ENCODE measurements at regions not wholly inside any gene's neighbourhood (a gene's known extent, or its start where the extent isn't known, plus 50 kb on each side); places are given as distances from the start of the nearest gene placed in this dataset.

DNA sequence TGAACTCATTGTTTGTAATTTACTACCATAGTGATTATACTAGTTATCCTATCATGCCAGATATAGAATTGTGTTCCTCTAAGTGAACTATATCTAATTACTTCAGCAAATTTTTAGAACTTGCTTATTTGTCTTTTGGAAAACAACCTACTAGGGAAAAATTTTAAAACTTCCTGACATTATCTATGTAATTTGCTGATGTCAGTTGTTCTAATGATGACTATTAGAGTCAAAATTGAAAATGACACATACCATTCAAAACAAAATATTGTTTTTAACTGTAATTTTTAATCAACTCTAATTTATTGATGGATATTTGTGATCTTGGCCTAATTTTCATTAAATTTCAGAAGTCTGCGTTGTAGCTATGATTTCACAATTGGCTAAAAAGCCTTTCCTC, 106.7 kb upstream of the ROBO2 start:
- FAIRE-seq (no peak), DNase-seq (ENCODE audit: insufficient read length, low spot score) (no peak)
- no peak for TF ChIP-seq POLR2A (IDR thresholded peaks at IDR 0.05; ENCODE audit: low read depth, low read length)
- TF ChIP-seq POU2F2 (IDR thresholded peaks at IDR 0.05; ENCODE audit: low read depth, low read length), result no peak
- TF ChIP-seq TAF1 (IDR thresholded peaks at IDR 0.05; ENCODE audit: low read depth, low read length), result no peak
- TF ChIP-seq POLR2AphosphoS5 (IDR thresholded peaks at IDR 0.05; ENCODE audit: low read depth, low read length), result no peak
- TF ChIP-seq SPI1 (IDR thresholded peaks at IDR 0.05; ENCODE audit: low read depth, low read length), result no peak
- no peak for TF ChIP-seq PAX5 (IDR thresholded peaks at IDR 0.05; ENCODE audit: insufficient read depth, low read length, severe bottlenecking)

DNA sequence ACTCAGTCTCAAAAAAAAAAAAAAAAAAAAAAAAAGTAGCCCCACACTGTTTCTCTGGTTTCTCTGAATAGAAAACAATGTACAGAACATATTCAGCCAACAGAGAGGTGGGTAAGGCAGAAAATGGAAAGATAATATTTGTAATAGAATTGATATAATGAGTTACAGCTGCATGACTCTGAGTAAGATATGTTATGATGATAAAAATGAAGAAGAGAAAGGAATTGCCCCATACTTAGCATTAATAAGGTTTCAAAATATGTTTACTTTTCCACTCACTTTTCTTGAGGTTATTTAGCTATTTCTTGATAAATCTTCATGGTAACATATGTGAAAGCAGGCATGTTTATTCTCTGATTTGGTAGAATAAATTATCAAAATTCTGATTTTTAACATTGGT, 100.9 kb upstream of the ROBO2 start:
- no peak for TF ChIP-seq POLR2AphosphoS5 (IDR thresholded peaks at IDR 0.05; ENCODE audit: low read depth, low read length)
- TF ChIP-seq PAX5 (IDR thresholded peaks at IDR 0.05; ENCODE audit: insufficient read depth, low read length, severe bottlenecking), result no peak
- no peak for TF ChIP-seq TAF1 (IDR thresholded peaks at IDR 0.05; ENCODE audit: low read depth, low read length)
- no peak for TF ChIP-seq POLR2A (IDR thresholded peaks at IDR 0.05; ENCODE audit: low read depth, low read length)
- no peak for TF ChIP-seq SPI1 (IDR thresholded peaks at IDR 0.05; ENCODE audit: low read depth, low read length)
- no peak for TF ChIP-seq POU2F2 (IDR thresholded peaks at IDR 0.05; ENCODE audit: low read depth, low read length)

DNA sequence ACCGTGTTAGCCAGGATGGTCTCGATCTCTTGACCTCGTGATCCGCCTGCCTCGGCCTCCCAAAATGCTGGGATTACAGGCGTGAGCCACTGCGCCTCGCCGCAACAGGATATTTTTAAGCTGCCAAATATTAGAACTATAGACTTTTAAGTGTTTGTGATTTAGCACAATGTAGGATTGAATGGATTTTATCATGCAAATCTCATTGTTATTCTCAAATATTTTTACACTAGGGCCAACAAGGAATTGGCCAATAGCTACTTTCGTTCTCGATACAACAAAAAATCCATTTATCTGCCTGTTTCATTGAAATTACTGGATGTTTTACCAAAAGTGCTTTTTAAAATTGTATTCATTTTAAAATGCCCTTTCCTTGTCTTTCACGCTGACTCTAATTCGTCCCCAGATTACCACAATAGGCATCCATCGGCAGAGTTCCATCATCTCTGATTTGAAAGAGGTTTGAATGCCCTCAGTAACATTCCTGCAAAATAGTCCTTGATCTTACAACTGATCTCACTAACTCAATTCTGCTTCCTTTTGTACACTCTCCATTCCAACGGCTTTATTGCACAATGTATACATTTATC, 99.6 kb upstream of the ROBO2 start:
- TF ChIP-seq POLR2AphosphoS5 (IDR thresholded peaks at IDR 0.05; ENCODE audit: low read depth, low read length) (no peak), POU2F2 (IDR thresholded peaks at IDR 0.05; ENCODE audit: low read depth, low read length) (no peak)
- no peak for DNase-seq (ENCODE audit: insufficient read length, low spot score)
- FAIRE-seq, result no peak

More for the DNA sequence above, 100.9 kb upstream of the ROBO2 start:
- DNase-seq (ENCODE audit: insufficient read length, low spot score) (no peak), FAIRE-seq (no peak)

DNA sequence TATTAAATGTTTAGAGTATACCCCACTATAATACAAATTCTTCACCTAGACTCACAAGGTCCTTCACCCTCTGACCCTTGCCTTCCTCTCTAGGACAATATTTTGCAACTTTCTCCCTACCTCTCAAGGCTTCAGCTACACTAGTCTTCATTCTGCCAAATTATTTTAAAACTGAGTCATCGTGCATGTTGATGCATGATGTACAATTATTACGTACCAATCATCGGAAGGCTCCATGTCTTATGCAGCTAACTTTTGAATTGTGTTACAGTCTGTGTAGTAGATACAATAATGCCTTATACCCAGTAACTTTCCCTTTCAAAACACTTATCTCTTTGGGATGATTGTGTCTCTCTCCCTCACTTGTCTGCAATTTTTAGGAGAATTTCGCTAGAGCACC, 98.5 kb upstream of the ROBO2 start:
- no peak for DNase-seq (ENCODE audit: insufficient read length, low spot score)
- FAIRE-seq, result no peak
- TF ChIP-seq POLR2AphosphoS5 (IDR thresholded peaks at IDR 0.05; ENCODE audit: low read depth, low read length), result no peak

DNA sequence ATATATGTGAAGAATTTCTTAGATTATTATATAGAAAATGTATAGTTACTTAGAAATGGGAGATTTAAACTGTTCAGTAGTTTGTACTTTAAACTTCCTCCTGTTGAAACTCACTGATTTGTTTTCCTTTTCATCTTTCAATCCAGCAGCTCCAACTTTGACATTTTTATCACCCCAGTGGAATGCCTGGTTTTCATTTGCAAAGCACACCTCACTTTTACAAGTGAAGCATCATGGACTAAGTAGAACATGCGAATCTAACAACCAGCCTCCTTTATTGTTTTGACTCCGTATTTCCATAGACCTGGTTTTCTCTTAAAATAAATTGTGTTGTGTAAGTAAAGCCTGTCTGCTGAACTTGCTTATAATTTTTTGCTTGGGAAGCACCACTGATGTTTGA, 97.8 kb upstream of the ROBO2 start:
- TF ChIP-seq POLR2AphosphoS5 (IDR thresholded peaks at IDR 0.05; ENCODE audit: low read depth, low read length) (no peak), POLR2A (IDR thresholded peaks at IDR 0.05; ENCODE audit: low read depth, low read length) (no peak), POU2F2 (IDR thresholded peaks at IDR 0.05; ENCODE audit: low read depth, low read length) (no peak), TAF1 (IDR thresholded peaks at IDR 0.05; ENCODE audit: low read depth, low read length) (no peak)
- DNase-seq (ENCODE audit: insufficient read length, low spot score), result no peak
- no peak for FAIRE-seq

DNA sequence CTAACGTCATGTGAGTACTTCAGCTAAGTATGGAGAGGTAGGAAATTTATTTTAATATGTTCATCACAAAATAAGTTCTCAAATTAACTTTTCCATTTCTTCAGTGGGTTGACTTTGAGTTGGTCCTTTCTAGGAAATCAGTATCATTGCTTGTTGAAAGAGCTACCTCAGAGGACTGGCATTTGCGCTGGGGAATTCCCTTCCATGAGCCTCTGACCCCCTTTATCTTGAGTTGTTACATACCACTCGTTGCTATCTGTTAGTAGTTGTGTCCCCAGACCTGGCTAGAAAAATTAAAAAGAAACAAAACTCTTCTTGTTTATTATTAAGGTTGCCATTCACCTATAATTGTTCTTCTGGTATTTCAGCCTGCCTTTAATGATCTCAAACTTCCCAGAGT, 96.8 kb upstream of the ROBO2 start:
- TF ChIP-seq SPI1 (IDR thresholded peaks at IDR 0.05; ENCODE audit: low read depth, low read length) (no peak), TAF1 (IDR thresholded peaks at IDR 0.05; ENCODE audit: low read depth, low read length) (no peak), POU2F2 (IDR thresholded peaks at IDR 0.05; ENCODE audit: low read depth, low read length) (no peak), POLR2A (IDR thresholded peaks at IDR 0.05; ENCODE audit: low read depth, low read length) (no peak), PAX5 (IDR thresholded peaks at IDR 0.05; ENCODE audit: insufficient read depth, low read length, severe bottlenecking) (no peak), POLR2AphosphoS5 (IDR thresholded peaks at IDR 0.05; ENCODE audit: low read depth, low read length) (no peak)
- no peak for FAIRE-seq
- DNase-seq (ENCODE audit: insufficient read length, low spot score), result no peak

DNA sequence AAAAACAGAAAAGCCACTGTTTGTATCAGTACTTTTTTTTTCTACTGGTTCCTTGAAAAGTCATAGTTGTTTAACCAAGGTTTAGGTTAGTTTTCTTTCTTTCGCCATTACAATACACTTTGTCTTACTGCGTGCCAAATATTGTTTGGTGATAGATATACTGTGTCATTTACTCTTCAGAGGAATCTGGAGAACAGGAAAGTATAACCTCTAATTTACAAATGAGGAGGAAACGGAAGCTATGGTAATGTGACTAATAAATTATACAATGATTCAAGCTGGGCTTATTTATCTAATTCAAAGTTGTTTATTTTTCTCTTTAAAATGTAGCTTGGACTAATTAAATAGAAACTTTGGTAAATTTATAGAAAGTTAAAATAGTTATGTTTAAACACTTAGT, 96.2 kb upstream of the ROBO2 start:
- no peak for FAIRE-seq
- no peak for DNase-seq (ENCODE audit: insufficient read length, low spot score)
- TF ChIP-seq TAF1 (IDR thresholded peaks at IDR 0.05; ENCODE audit: low read depth, low read length), result no peak
- no peak for TF ChIP-seq POLR2A (IDR thresholded peaks at IDR 0.05; ENCODE audit: low read depth, low read length)
- no peak for TF ChIP-seq PAX5 (IDR thresholded peaks at IDR 0.05; ENCODE audit: insufficient read depth, low read length, severe bottlenecking)
- no peak for TF ChIP-seq POLR2AphosphoS5 (IDR thresholded peaks at IDR 0.05; ENCODE audit: low read depth, low read length)
- no peak for TF ChIP-seq SPI1 (IDR thresholded peaks at IDR 0.05; ENCODE audit: low read depth, low read length)
- no peak for TF ChIP-seq POU2F2 (IDR thresholded peaks at IDR 0.05; ENCODE audit: low read depth, low read length)

DNA sequence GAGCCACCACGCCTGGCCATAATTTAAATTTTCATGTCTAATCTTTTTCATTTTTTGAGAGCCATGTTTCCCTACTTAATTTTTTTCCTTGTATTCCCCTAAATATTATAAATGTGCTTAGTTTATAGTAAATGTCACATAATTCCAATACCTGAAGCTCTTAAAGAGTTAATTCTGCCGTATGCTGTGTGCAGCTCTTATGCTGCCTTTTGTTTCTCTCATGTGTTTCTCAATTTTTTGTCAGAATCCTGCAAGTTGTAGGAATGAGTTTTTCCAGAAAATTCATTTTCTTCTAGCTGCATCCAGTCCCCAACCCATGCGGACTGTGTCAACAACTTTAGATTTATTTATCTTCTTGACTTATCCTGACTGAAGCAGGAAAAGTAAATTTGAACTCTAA, 90.9 kb upstream of the ROBO2 start:
- no peak for DNase-seq (ENCODE audit: insufficient read length, low spot score)
- no peak for FAIRE-seq
- no peak for TF ChIP-seq POU2F2 (IDR thresholded peaks at IDR 0.05; ENCODE audit: low read depth, low read length)
- no peak for TF ChIP-seq TAF1 (IDR thresholded peaks at IDR 0.05; ENCODE audit: low read depth, low read length)
- TF ChIP-seq POLR2AphosphoS5 (IDR thresholded peaks at IDR 0.05; ENCODE audit: low read depth, low read length), result no peak
- no peak for TF ChIP-seq SPI1 (IDR thresholded peaks at IDR 0.05; ENCODE audit: low read depth, low read length)
- no peak for TF ChIP-seq POLR2A (IDR thresholded peaks at IDR 0.05; ENCODE audit: low read depth, low read length)
- TF ChIP-seq PAX5 (IDR thresholded peaks at IDR 0.05; ENCODE audit: insufficient read depth, low read length, severe bottlenecking), result no peak

DNA sequence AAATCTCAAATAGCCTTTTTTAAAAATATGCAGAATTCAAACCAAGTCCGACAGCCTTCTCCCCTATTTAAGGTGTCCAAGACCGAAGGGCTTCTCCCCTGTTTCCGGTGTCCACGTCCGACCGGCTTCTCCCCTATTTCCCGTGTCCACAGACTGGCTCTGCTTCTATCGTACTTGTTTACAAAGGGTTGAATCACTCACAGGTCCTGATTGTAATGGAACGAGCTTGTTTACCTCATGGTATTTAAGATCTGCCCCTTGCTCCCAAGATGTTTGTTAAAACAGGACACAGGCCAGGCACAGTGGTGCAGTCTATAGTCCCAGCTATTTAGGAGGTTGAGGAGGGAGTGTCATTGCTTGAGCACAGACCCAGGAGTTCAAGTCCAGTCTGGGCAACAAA, 90.4 kb upstream of the ROBO2 start:
- DNase-seq (ENCODE audit: insufficient read length, low spot score) (no peak), FAIRE-seq (no peak)
- TF ChIP-seq POLR2A (IDR thresholded peaks at IDR 0.05; ENCODE audit: low read depth, low read length) (no peak), POLR2AphosphoS5 (IDR thresholded peaks at IDR 0.05; ENCODE audit: low read depth, low read length) (no peak), POU2F2 (IDR thresholded peaks at IDR 0.05; ENCODE audit: low read depth, low read length) (no peak), SPI1 (IDR thresholded peaks at IDR 0.05; ENCODE audit: low read depth, low read length) (no peak), TAF1 (IDR thresholded peaks at IDR 0.05; ENCODE audit: low read depth, low read length) (no peak), PAX5 (IDR thresholded peaks at IDR 0.05; ENCODE audit: insufficient read depth, low read length, severe bottlenecking) (no peak)

DNA sequence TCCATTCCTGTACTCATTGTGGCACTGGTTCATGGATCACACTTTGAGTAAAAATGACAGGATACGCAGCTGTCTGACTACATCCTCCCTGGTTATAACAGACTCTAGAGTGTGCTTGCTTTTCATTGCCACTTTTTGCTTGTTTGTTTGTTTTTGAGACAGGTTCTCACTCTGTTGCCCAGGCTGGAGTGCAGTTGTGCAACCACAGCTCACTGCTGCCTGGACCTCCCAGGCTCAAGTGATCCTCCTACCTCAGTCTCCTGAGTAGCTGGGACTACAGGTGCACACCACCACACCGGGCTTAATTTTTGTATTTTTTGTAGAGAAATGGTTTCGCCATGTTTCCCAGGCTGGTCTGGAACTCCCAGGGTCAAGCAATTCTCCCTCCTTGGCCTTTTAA, 89.3 kb upstream of the ROBO2 start:
- DNase-seq (ENCODE audit: insufficient read length, low spot score), result no peak
- FAIRE-seq, result no peak
- no peak for TF ChIP-seq POLR2A (IDR thresholded peaks at IDR 0.05; ENCODE audit: low read depth, low read length)
- no peak for TF ChIP-seq POLR2AphosphoS5 (IDR thresholded peaks at IDR 0.05; ENCODE audit: low read depth, low read length)
- TF ChIP-seq SPI1 (IDR thresholded peaks at IDR 0.05; ENCODE audit: low read depth, low read length), result no peak
- no peak for TF ChIP-seq POU2F2 (IDR thresholded peaks at IDR 0.05; ENCODE audit: low read depth, low read length)
- TF ChIP-seq PAX5 (IDR thresholded peaks at IDR 0.05; ENCODE audit: insufficient read depth, low read length, severe bottlenecking), result no peak
- TF ChIP-seq TAF1 (IDR thresholded peaks at IDR 0.05; ENCODE audit: low read depth, low read length), result no peak
